Body of pancreas (tissue), 4 donors: ENCODE measurements at regions not wholly inside any gene's neighbourhood (a gene's known extent, or its start where the extent isn't known, plus 50 kb on each side); places are given as distances from the start of the nearest gene placed in this dataset.

Experiments used
- ATAC-seq: fragments of 150-250 bp; one replicate; pipeline ENCODE4 v1.9.1; 2016
- DNase-seq, 4 donors: peaks; one replicate each; pipeline ENCODE4 v3.0.0-alpha.2; 2019
- H3K27ac ChIP-seq, 4 donors: fragments of 200-600 bp; sonication (generic); 1 replicate in 3 of 4; 2 replicates in 1 of 4; pipeline versions ENCODE4 v1.5.1 to v1.6.1; 2016 to 2019; ENCODE audit warnings: mild to moderate bottlenecking in 1 of 4, mixed read lengths in 1 of 4, moderate library complexity in 1 of 4
- H3K27me3 ChIP-seq, 2 donors: fragments of 200-600 bp; sonication (generic); one replicate each; pipeline ENCODE4 v1.6.0; 2016; ENCODE audit warnings: mild to moderate bottlenecking in 1 of 2
- H3K36me3 ChIP-seq, 2 donors: fragments of 200-600 bp; sonication (generic); replicated peaks in 1 of 2; 2 replicates each; pipeline ENCODE4 v1.5.1; 2016; ENCODE audit warnings: low read depth in 2 of 2; ENCODE audit not compliant: insufficient read depth in 1 of 2
- H3K4me1 ChIP-seq: fragments of 200-600 bp; sonication (generic); one replicate; pipeline ENCODE4 v1.6.0; 2016
- H3K4me3 ChIP-seq, 2 donors: fragments of 200-600 bp; sonication (generic); 1 replicate in 1 of 2; 2 replicates in 1 of 2; pipeline ENCODE4 v1.5.1; 2016 to 2019
- H3K9me3 ChIP-seq, 3 donors: fragments of 200-600 bp; sonication (generic); 1 replicate in 2 of 3; 2 replicates in 1 of 3; pipeline ENCODE4 v1.5.1; 2016
- CTCF ChIP-seq, 7 experiments: fragments of 450-650 bp in 4 of 7; fragments of 200-600 bp in 3 of 7; sonication (generic) in 3 of 7; IDR thresholded peaks; one replicate each; pipeline ENCODE4 v1.5.1; 2016 to 2019; ENCODE audit warnings: antibody characterized with exemption in 7 of 7
- POLR2A ChIP-seq, 3 donors: fragments of 450-650 bp; IDR thresholded peaks; one replicate each; pipeline ENCODE4 v1.6.1; 2016; ENCODE audit warnings: antibody characterized with exemption in 3 of 3, mild to moderate bottlenecking in 2 of 3
- WGBS, 2 donors: methylation state at CpG; one replicate each; pipeline ENCODE4 v1.1.5; 2017; 5-methylcytosine and 5-hydroxymethylcytosine counted together
- intact Hi-C: fragments of 100-400 bp; cut with DNase I; formaldehyde crosslinking; loops from one replicate; pipeline ENCODE4 v1.15.1; 2023

GRCh38 chr5:130455175-130455574 lies 550.9 kb downstream of the CHSY3 start:
- no peak overlapping the region for H3K27ac ChIP-seq
- H3K9me3 ChIP-seq, result no peaks in the 10 kb centered on the region
- H3K27me3 ChIP-seq, result no peaks in the 10 kb centered on the region
- TF ChIP-seq CTCF (IDR thresholded peaks at IDR 0.05) (no peak), POLR2A (IDR thresholded peaks at IDR 0.05) (no peak)
- DNase-seq (no peak), ATAC-seq (no peak)
- 70 to 79% methylated on average over 2 of the region's 2 CpGs for WGBS, 2 donors
- intact Hi-C loops, result no loop called here
- no peaks in the 10 kb centered on the region for H3K36me3 ChIP-seq
- no peaks in the 10 kb centered on the region for H3K4me1 ChIP-seq
- H3K4me3 ChIP-seq, result no peak overlapping the region

GRCh38 chr5:130452744-130453143 lies 548.5 kb downstream of the CHSY3 start:
- ATAC-seq, result no peak

GRCh38 chr5:130436430-130436829 lies 532.2 kb downstream of the CHSY3 start:
- ATAC-seq, result no peak
- WGBS, 2 donors, result 45 to 48% methylated on average over 1 of the region's 1 CpG

More at GRCh38 chr5:130452744-130453143, 548.5 kb downstream of the CHSY3 start:
- no peaks in the 10 kb centered on the region for H3K27me3 ChIP-seq
- H3K9me3 ChIP-seq, result no peaks in the 10 kb centered on the region
- 88 to 93% methylated on average over 1 of the region's 1 CpG for WGBS, 2 donors
- H3K4me3 ChIP-seq, result no peak overlapping the region
- intact Hi-C loops, result no loop called here
- no peak overlapping the region for H3K27ac ChIP-seq
- DNase-seq, result no peak
- H3K4me1 ChIP-seq, result no peaks in the 10 kb centered on the region
- no peak for TF ChIP-seq CTCF (IDR thresholded peaks at IDR 0.05)
- no peak for TF ChIP-seq POLR2A (IDR thresholded peaks at IDR 0.05)
- H3K36me3 ChIP-seq, result no peaks in the 10 kb centered on the region

GRCh38 chr5:130427222-130427955 lies 523.1 kb downstream of the CHSY3 start:
- ATAC-seq (no peak), DNase-seq (no peak)
- Histone ChIP-seq H3K27ac (no peak overlapping the region), H3K9me3 (no peaks in the 10 kb centered on the region), H3K27me3 (no peaks in the 10 kb centered on the region), H3K36me3 (no peaks in the 10 kb centered on the region), H3K4me3 (no peak overlapping the region), H3K4me1 (no peaks in the 10 kb centered on the region)
- TF ChIP-seq CTCF (IDR thresholded peaks at IDR 0.05), result no peak
- TF ChIP-seq POLR2A (IDR thresholded peaks at IDR 0.05), result no peak
- intact Hi-C loops, result no loop called here
- 67 to 72% methylated on average over 6 of the region's 6 CpGs for WGBS, 2 donors

More at GRCh38 chr5:130436430-130436829, 532.2 kb downstream of the CHSY3 start:
- H3K4me1 ChIP-seq, result no peaks in the 10 kb centered on the region
- H3K9me3 ChIP-seq, result peaks cover 0 to 15% (median 0%) of the 10 kb centered on the region in 3 donors
- intact Hi-C loops, result no loop called here
- no peak for DNase-seq
- no peaks in the 10 kb centered on the region for H3K27me3 ChIP-seq
- TF ChIP-seq POLR2A (IDR thresholded peaks at IDR 0.05) (no peak), CTCF (IDR thresholded peaks at IDR 0.05) (no peak)
- H3K27ac ChIP-seq, result no peak overlapping the region
- no peaks in the 10 kb centered on the region for H3K36me3 ChIP-seq
- no peak overlapping the region for H3K4me3 ChIP-seq

GRCh38 chr5:130425424-130425823 lies 521.2 kb downstream of the CHSY3 start:
- H3K27me3 ChIP-seq, result no peaks in the 10 kb centered on the region
- no peak overlapping the region for H3K27ac ChIP-seq
- ATAC-seq (no peak), DNase-seq (no peak)
- 47 to 66% methylated on average over 2 of the region's 2 CpGs for WGBS, 2 donors
- intact Hi-C loops, result no loop called here
- H3K4me1 ChIP-seq, result no peaks in the 10 kb centered on the region
- no peak for TF ChIP-seq CTCF (IDR thresholded peaks at IDR 0.05)
- no peak for TF ChIP-seq POLR2A (IDR thresholded peaks at IDR 0.05)
- H3K9me3 ChIP-seq, result no peaks in the 10 kb centered on the region
- no peaks in the 10 kb centered on the region for H3K36me3 ChIP-seq
- H3K4me3 ChIP-seq, result no peak overlapping the region
